Left colon (tissue), 2 donors: ENCODE measurements at regions not wholly inside any gene's neighbourhood (a gene's known extent, or its start where the extent isn't known, plus 50 kb on each side); places are given as distances from the start of the nearest gene placed in this dataset.

Source experiments
- ATAC-seq: fragments of 200-7000 bp; cut with Tn5 transposase; one replicate; pipeline ENCODE4 v1.9.1; 2020; ENCODE audit warnings: mild to moderate bottlenecking, moderate library complexity
- DNase-seq, 2 donors: peaks; one replicate each; pipeline ENCODE4 v3.0.0-alpha.2; 2020
- intact Hi-C, 2 donors: fragments of 100-400 bp; cut with DNase I in 1 of 2; cut with micrococcal nuclease in 1 of 2; formaldehyde crosslinking; loops; one replicate each; pipeline versions ENCODE4 v1.11.2 to v1.14.0; 2022; cut with DNase I, micrococcal nuclease
- donor health status: DM: no; HTN: no; CAD: no.
- donor health status: DM: yes; HTN: yes; CAD: no.

DNA sequence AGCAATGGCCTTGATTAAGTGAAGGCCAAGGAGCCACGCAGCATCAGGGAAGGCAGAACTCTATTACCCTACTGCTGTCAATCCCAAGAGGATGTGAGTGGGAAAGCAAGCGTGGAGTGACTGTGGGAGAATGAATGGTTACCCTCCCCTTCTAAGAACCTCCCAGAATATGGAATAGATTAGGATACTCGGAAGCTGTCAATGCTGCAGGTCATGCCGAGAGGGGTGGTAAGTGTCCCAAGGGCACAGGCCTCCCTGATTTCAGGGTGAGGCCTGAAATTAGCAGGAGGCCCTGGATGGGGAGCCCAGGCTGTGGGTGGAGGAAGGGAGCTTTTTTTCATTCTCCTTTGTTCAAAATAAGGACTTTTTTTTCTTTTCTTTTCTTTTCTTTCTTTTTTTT is 179.9 kb upstream of the JAG1 start:
- ATAC-seq: no peak
- intact Hi-C loops: no loop called here
- no peak for DNase-seq

GRCh38 chr20:10854976-10855375 is 181.2 kb upstream of the JAG1 start:
- intact Hi-C loops: no loop called here
- ATAC-seq (no peak), DNase-seq (no peak)

- ATAC-seq (peak; percentile 18), DNase-seq (no peak)
- intact Hi-C loops: no loop called here
Measured at GRCh38 chr20:10855778-10856177, 182.0 kb upstream of the JAG1 start.

GRCh38 chr20:10856237-10857015 is 182.6 kb upstream of the JAG1 start:
- peak; percentile 42 to 68 for DNase-seq
- peak; percentile 86 for ATAC-seq
- intact Hi-C loops: no loop called here

GRCh38 chr20:10857352-10858070 is 183.7 kb upstream of the JAG1 start:
- intact Hi-C loops: no loop called here
- peak; percentile 49 to 73 for DNase-seq
- peak; percentile 86 for ATAC-seq

GRCh38 chr20:10861090-10861489 is 187.3 kb upstream of the JAG1 start:
- ATAC-seq: no peak
- intact Hi-C loops: no loop called here

GRCh38 chr20:10861619-10862018 is 187.8 kb upstream of the JAG1 start:
- ATAC-seq: peak; percentile 33
- intact Hi-C loops: no loop called here
- peak; percentile 54 to 74 for DNase-seq

More at GRCh38 chr20:10861090-10861489, 187.3 kb upstream of the JAG1 start:
- no peak for DNase-seq

DNA sequence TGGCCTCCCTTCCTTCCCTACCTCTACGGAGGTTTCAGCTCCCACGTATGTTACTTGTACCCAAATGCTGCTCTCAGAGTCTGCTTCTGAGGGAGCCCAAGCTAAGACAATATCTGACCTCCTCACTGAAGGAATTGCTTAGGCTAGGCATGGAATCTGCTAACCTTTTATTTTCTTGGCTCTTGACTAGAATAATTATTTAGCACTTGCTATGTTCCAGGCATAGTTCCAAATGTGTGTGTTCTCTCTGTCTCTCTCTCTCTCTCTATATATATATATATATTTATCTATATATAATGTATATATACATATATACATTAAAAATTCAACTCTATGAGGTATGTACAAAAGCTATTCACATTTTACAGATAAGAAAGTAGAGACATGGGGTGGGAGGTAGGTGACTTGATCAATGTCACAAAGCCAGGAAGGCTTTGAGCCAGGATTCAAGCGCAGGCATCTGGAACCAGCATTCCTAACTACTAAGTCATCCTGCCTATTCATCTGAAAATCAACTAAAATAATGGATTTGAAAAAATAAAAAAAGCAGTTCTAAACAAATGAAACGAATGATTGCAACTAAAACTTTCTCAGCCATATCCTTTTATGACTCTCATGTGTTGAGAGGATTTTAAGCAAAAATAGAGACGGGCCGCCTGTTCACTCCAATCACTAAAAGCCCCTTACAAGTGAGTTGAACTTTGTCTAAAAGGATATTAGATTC is 189.7 kb upstream of the JAG1 start:
- DNase-seq: no peak
- no peak for ATAC-seq
- intact Hi-C loops: no loop called here

- ATAC-seq (peak; percentile 93), DNase-seq (peak; percentile 81 to 91)
- intact Hi-C loops: no loop called here
Measured at GRCh38 chr20:10864076-10864672, 190.4 kb upstream of the JAG1 start.

DNA sequence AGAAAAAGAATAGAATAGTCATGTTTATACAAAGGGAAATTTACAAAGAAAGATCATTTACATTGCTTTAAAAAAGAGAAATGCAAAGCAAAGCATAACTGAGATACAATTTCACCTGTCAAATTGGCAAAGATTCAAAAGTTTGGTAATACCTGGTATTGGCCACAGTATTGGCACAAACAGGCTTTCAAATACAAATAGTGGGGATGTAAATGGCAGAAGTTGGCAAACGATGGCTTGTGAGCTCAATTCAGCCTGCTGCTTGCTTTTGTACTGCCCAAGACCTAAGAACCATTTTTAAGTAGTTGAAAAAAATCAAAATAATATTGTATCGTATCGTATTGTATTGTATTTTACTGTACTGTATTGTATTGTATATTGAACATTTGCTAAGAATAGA is 194.5 kb upstream of the JAG1 start:
- DNase-seq: no peak
- no peak for ATAC-seq
- intact Hi-C loops: no loop called here

- ATAC-seq: no peak
- intact Hi-C loops: no loop called here
- DNase-seq: no peak
Measured at GRCh38 chr20:10873026-10873425, 199.2 kb upstream of the JAG1 start.

DNA sequence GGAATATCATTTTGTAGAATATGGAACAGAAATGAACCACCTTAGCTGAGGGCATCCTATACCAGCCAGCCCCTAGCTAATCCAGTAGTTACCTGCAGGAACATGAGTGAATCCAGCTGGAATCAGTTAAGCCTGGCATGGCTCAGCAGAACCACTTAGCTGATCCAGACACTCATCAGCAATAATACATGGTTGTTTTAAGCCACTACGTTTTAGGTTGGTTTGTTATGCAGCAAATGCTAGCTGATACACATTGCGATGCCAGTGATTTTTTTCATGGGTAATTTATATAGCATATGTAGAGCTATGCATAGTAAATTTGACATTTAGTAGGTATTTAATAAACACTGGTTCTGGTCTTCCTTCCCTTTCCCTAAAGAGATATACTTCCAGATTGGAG is 201.9 kb upstream of the JAG1 start:
- intact Hi-C loops: no loop called here
- ATAC-seq: no peak
- DNase-seq: no peak

- DNase-seq (no peak), ATAC-seq (no peak)
- intact Hi-C loops: no loop called here
Measured at GRCh38 chr20:10876558-10876957, 202.8 kb upstream of the JAG1 start.

GRCh38 chr20:10877342-10877741 is 203.5 kb upstream of the JAG1 start:
- intact Hi-C loops: no loop called here
- DNase-seq (no peak), ATAC-seq (no peak)

DNA sequence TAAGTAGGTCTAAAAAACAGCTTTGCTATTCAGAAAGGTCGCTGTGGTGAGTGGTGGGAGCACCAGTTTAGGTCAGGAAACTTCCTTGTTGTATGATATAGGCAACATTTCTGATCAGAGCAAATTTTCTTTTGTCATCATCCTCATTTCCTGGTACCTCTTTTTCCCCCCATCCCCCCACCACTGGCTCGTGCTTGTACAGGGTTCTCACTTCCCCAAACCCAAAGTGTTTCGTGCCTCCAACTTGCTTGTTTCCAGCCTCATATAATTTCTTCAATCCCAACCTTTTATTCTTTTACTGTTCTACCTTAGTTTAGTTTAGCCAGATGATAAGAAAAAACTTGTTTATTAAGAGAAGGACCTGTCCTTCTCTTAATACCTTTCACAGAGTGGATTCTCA is 209.4 kb upstream of the JAG1 start:
- intact Hi-C loops: no loop called here
- ATAC-seq (no peak), DNase-seq (no peak)

- no peak for ATAC-seq
- no peak for DNase-seq
- intact Hi-C loops: no loop called here
Measured at GRCh38 chr20:10893321-10893720, 219.5 kb upstream of the JAG1 start.

DNA sequence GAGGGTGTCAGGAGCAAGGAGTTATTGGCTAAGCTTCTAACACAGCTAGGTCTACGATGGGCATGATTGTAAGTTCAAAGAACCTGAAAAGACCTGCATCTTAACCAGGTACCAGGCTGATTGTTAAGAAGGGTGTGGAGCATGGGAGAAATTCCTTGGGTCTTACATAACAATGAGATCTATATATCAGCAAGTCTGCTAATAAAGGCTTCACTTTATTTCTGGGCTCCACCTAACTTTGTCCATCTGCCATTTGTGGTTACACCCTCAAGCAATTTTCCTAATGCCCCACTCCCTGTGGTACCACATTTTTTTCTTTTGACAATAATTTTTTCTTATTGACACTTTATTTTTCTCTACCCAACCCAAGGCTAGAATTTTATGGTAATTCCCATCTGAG is 223.5 kb upstream of the JAG1 start:
- ATAC-seq (no peak), DNase-seq (no peak)
- intact Hi-C loops: no loop called here

GRCh38 chr20:10898552-10898951 is 224.8 kb upstream of the JAG1 start:
- no peak for ATAC-seq
- no peak for DNase-seq
- intact Hi-C loops: no loop called here

- intact Hi-C loops: no loop called here
Measured at GRCh38 chr20:10902174-10902573, 228.4 kb upstream of the JAG1 start.

More at GRCh38 chr20:10902174-10902573, 228.4 kb upstream of the JAG1 start:
- no peak for DNase-seq
- ATAC-seq: no peak
